ENCODE measurements at regions not wholly inside any gene's neighbourhood (a gene's known extent, or its start where the extent isn't known, plus 50 kb on each side); places are given as distances from the start of the nearest gene placed in this dataset.

DNA sequence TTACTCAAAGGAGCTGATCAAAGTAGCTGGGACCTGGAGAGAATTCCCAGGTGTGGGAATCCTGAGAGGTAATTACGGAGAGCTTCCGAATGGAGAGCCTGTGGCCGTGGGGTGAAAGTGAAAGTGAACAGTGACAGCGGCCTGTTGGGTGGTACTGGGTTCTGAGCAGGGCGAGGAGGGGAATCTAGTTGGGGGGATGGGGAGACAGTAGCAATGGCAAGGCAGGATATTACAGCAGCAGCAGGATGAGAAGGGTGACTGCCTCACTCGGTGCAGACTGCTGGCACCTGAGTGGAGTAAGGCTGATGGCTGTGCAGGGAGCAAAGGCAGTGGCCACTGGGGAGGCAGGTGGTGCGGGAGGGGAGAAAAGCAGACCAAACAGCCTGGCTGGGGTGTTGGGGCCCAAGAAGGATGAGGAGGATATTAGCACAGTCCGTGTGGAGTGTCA is 70.3 kb upstream of the PRDX6 start:
- Histone ChIP-seq H3K23me2 (ENCODE audit: low read depth, low read length) (no peaks in the 10 kb centered on the region), H3K23ac (ENCODE audit: insufficient read length) (no peak overlapping the region), H2AFZ (ENCODE audit: low read length) (no peak overlapping the region), H3K4ac (replicated peaks; ENCODE audit: insufficient read length, low read depth, low read length) (no peak overlapping the region), H3K9ac (replicated peaks in 1 of 4; ENCODE audit: extremely low read depth in 1 of 4, low read depth in 3 of 4, low read length in 3 of 4) (no peak overlapping the region), H4K20me1 (replicated peaks in 1 of 2; ENCODE audit: control insufficient read depth in 1 of 2, insufficient read depth in 2 of 2, low read length in 2 of 2) (no peaks in the 10 kb centered on the region), H3K27me3 (replicated peaks in 1 of 4; ENCODE audit: control insufficient read depth in 3 of 4, extremely low read depth in 1 of 4, insufficient read depth in 3 of 4, low read length in 3 of 4) (no peaks in the 10 kb centered on the region), H2BK20ac (ENCODE audit: low read length) (no peak overlapping the region), H3K14ac (ENCODE audit: insufficient read length) (no peak overlapping the region), H3K18ac (ENCODE audit: extremely low read depth, low read length) (no peak overlapping the region), H2BK5ac (ENCODE audit: low read depth, low read length) (no peak overlapping the region), H3K36me3 (ENCODE audit: control insufficient read depth in 2 of 4, insufficient read depth in 4 of 4, low read length in 3 of 4) (no peaks in the 10 kb centered on the region; a peak in 1 of 8 replicates), H3K27ac (ENCODE audit: low read depth, low read length) (no peak overlapping the region), H2BK120ac (replicated peaks; ENCODE audit: low read depth, low read length) (no peak overlapping the region), H3K4me3 (ENCODE audit: extremely low read depth in 1 of 4, insufficient read depth in 2 of 4, low read depth in 3 of 4, low read length in 4 of 4) (no peak overlapping the region), H2BK12ac (ENCODE audit: low read depth, low read length) (no peak overlapping the region), H3K9me3 (ENCODE audit: insufficient read depth in 2 of 2, low read depth in 1 of 2, low read length in 1 of 2) (no peaks in the 10 kb centered on the region), H3K56ac (replicated peaks; ENCODE audit: insufficient read length, low read depth, low read length) (no peak overlapping the region), H2BK15ac (ENCODE audit: low read length) (no peak overlapping the region), H4K5ac (ENCODE audit: insufficient read length, low read depth, low read length) (no peak overlapping the region), H4K8ac (ENCODE audit: extremely low read depth, insufficient read depth, low read length) (peak overlapping the region; percentile 79; the same call in 1 of the 2 replicates), H3K79me1 (ENCODE audit: low read depth, low read length) (no peaks in the 10 kb centered on the region), H3K79me2 (ENCODE audit: control insufficient read depth in 1 of 2, insufficient read depth in 2 of 2, low read length in 2 of 2) (no peaks in the 10 kb centered on the region), H3K4me1 (replicated peaks in 1 of 4; ENCODE audit: control insufficient read depth in 3 of 4, insufficient read depth in 4 of 4, low read length in 3 of 4) (no peaks in the 10 kb centered on the region; a peak in 3 of 7 replicates), H3K4me2 (ENCODE audit: insufficient read depth in 1 of 2, low read depth in 2 of 2, low read length in 2 of 2) (no peak overlapping the region), H2AK5ac (ENCODE audit: low read depth, low read length) (no peak overlapping the region), H4K91ac (replicated peaks; ENCODE audit: insufficient read length, low read length) (peak overlapping the region; percentile 9)
- ChIA-PET POLR2A (ENCODE audit: partially characterized antibody) (interaction anchor here (1.7 kb wide), 1 partner anchor 461 kb away, joined by 4 read pairs; the partner anchor contains the start of gene ZBTB37), CTCF (ENCODE audit: partially characterized antibody) (interaction anchor here (0.8 to 2.1 kb wide), 4 partner anchors 13 to 664 kb away, joined by 3 to 5 read pairs (median 3); no protein-coding TSS in a partner anchor)
- FAIRE-seq = no peak
- DNase-seq (ENCODE audit: low read depth in 1 of 2, low spot score in 2 of 2) = no peak
- 87% methylated on average over 8 of the region's 8 CpGs; no CpG with 5 or more reads in 1 of the 2 experiments for WGBS, 2 experiments (ENCODE audit: extremely low coverage in 1 of 2, insufficient coverage in 1 of 2, insufficient read length in 1 of 2, insufficient replicate concordance in 2 of 2, low coverage in 1 of 2, low lambda C conversion rate in 2 of 2, missing lambda C conversion rate in 1 of 2)
- TF ChIP-seq PHF8 (conservative IDR thresholded peaks at IDR 0.05; ENCODE audit: low read depth, low read length) (no peak), CHD1 (IDR thresholded peaks at IDR 0.05; ENCODE audit: low read depth, low read length) (no peak), GTF2F1 (IDR thresholded peaks at IDR 0.05; ENCODE audit: borderline replicate concordance, low read depth, low read length) (no peak), SRF (IDR thresholded peaks at IDR 0.05; ENCODE audit: low read depth, low read length) (no peak), JUN (IDR thresholded peaks at IDR 0.05; ENCODE audit: low read depth, low read length) (no peak), ZNF274 (IDR thresholded peaks at IDR 0.05; ENCODE audit: borderline replicate concordance, extremely low read depth, low read length) (no peak), EGR1 (IDR thresholded peaks at IDR 0.05; ENCODE audit: borderline replicate concordance, low read depth, low read length) (no peak), SP2 (IDR thresholded peaks at IDR 0.05; ENCODE audit: low read length) (no peak), SUZ12 (IDR thresholded peaks at IDR 0.05; ENCODE audit: low read length) (no peak), YY1 (IDR thresholded peaks at IDR 0.05; ENCODE audit: low read depth, low read length) (no peak)
- TF ChIP-seq, protein P1, sequence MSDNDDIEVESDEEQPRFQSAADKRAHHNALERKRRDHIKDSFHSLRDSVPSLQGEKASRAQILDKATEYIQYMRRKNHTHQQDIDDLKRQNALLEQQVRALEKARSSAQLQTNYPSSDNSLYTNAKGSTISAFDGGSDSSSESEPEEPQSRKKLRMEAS (IDR thresholded peaks at IDR 0.05) = no peak
- TF ChIP-seq, protein P2, sequence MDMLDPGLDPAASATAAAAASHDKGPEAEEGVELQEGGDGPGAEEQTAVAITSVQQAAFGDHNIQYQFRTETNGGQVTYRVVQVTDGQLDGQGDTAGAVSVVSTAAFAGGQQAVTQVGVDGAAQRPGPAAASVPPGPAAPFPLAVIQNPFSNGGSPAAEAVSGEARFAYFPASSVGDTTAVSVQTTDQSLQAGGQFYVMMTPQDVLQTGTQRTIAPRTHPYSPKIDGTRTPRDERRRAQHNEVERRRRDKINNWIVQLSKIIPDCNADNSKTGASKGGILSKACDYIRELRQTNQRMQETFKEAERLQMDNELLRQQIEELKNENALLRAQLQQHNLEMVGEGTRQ (IDR thresholded peaks at IDR 0.05; ENCODE audit: low read length) = no peak
- TF ChIP-seq, protein P3, sequence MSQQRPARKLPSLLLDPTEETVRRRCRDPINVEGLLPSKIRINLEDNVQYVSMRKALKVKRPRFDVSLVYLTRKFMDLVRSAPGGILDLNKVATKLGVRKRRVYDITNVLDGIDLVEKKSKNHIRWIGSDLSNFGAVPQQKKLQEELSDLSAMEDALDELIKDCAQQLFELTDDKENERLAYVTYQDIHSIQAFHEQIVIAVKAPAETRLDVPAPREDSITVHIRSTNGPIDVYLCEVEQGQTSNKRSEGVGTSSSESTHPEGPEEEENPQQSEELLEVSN (IDR thresholded peaks at IDR 0.05) = no peak

All from H1 (cell line).